NCI-H510A (cell line): ENCODE measurements at regions not wholly inside any gene's neighbourhood (a gene's known extent, or its start where the extent isn't known, plus 50 kb on each side); places are given as distances from the start of the nearest gene placed in this dataset.
"Not testable (repeated sequence)": the region's sequence is repeated elsewhere in the genome, so short reads cannot be mapped to it uniquely, and the experiment has no call there.

ENCODE experiments used
- DNase-seq: peaks from one replicate; lab custom pipeline; 2025; lab: John Stamatoyannopoulos, UW

- no peak for DNase-seq
These were observed 274.4 kb upstream of the CHAC2 start for GRCh38 chr2:53493210-53493609.

GRCh38 chr2:53490659-53491058 is 276.9 kb upstream of the CHAC2 start:
- peak; percentile 24 for DNase-seq

GRCh38 chr2:53486185-53486899 is 281.3 kb upstream of the CHAC2 start:
- DNase-seq: not testable (repeated sequence)

- DNase-seq: no peak
These were observed 282.4 kb upstream of the CHAC2 start for GRCh38 chr2:53485021-53485728.

- no peak for DNase-seq
These were observed 283.1 kb upstream of the CHAC2 start for GRCh38 chr2:53484531-53484930.

- no peak for DNase-seq
These were observed 290.1 kb upstream of the CHAC2 start for GRCh38 chr2:53477517-53477916.

GRCh38 chr2:53476834-53477233 is 290.8 kb upstream of the CHAC2 start:
- no peak for DNase-seq

GRCh38 chr2:53475766-53476165 is 291.8 kb upstream of the CHAC2 start:
- DNase-seq: no peak

GRCh38 chr2:53475321-53475720 is 292.3 kb upstream of the CHAC2 start:
- no peak for DNase-seq

- no peak for DNase-seq
These were observed 292.7 kb upstream of the CHAC2 start for GRCh38 chr2:53474914-53475313.

GRCh38 chr2:53473775-53474311 is 293.8 kb upstream of the CHAC2 start:
- no peak for DNase-seq

GRCh38 chr2:53473236-53473635 is 294.4 kb upstream of the CHAC2 start:
- peak; percentile 8 for DNase-seq

GRCh38 chr2:53467467-53468180 is 300.0 kb upstream of the CHAC2 start:
- DNase-seq: no peak

- no peak for DNase-seq
These were observed 303.5 kb upstream of the CHAC2 start for GRCh38 chr2:53463806-53464726.

GRCh38 chr2:53460937-53461336 is 306.7 kb upstream of the CHAC2 start:
- no peak for DNase-seq

GRCh38 chr2:53460347-53460746 is 307.3 kb upstream of the CHAC2 start:
- no peak for DNase-seq

- DNase-seq: no peak
These were observed 312.5 kb upstream of the CHAC2 start for GRCh38 chr2:53455094-53455493.

- DNase-seq: no peak
These were observed 314.5 kb upstream of the CHAC2 start for GRCh38 chr2:53452957-53453748.

- DNase-seq: no peak
These were observed 315.2 kb upstream of the CHAC2 start for GRCh38 chr2:53452400-53452799.

- DNase-seq: peak; percentile 89
These were observed 316.7 kb upstream of the CHAC2 start for GRCh38 chr2:53450923-53451322.

GRCh38 chr2:53448591-53448990 is 319.0 kb upstream of the CHAC2 start:
- no peak for DNase-seq
